Activated CD4-positive, alpha-beta T cell treated with anti-CD3 and anti-CD28 coated beads, Interleukin-2, Interleukin-6, amounts not matched to agents 100 ng/mL and 50 ng/mL, durations not matched to agents 16 hours and 8 hours (primary cell): ENCODE measurements at regions not wholly inside any gene's neighbourhood (a gene's known extent, or its start where the extent isn't known, plus 50 kb on each side); places are given as distances from the start of the nearest gene placed in this dataset.
A peak's percentile ranks its signal among the peaks of the same experiment; 100 is the strongest.
"Not testable (repeated sequence)": the region's sequence is repeated elsewhere in the genome, so short reads cannot be mapped to it uniquely, and the experiment has no call there.

Experiments used
- DNase-seq: peaks from one replicate; pipeline ENCODE4 v3.0.0-alpha.2; 2020

DNA sequence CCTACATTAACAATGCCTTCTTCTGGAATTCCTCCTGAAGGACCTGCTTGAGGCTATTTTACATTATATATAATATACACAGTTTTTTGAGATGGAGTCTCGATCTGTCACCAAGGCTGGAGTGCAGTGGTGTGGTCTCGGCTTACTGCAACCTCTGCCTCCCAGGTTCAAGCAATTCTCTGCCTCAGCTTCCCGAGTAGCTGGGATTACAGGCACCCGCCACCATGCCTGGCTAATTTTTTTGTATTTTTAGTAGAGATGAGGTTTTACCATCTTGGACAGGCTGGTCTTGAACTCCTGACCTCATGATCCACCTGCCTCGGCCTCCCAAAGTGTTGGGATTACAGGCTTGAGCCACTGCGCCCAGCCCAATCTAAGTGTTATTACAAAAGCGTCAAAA, 71.9 kb upstream of the PRR23C start:
- DNase-seq, result not testable (repeated sequence)

- DNase-seq, result no peak
These were observed 72.5 kb upstream of the PRR23C start for GRCh38 chr3:139117136-139117675.

- DNase-seq, result no peak
These were observed 73.4 kb upstream of the PRR23C start for GRCh38 chr3:139117883-139118760.

GRCh38 chr3:139118835-139119234, 74.1 kb upstream of the PRR23C start:
- DNase-seq, result no peak

- DNase-seq, result no peak
These were observed 74.8 kb upstream of the PRR23C start for GRCh38 chr3:139119331-139120025.

DNA sequence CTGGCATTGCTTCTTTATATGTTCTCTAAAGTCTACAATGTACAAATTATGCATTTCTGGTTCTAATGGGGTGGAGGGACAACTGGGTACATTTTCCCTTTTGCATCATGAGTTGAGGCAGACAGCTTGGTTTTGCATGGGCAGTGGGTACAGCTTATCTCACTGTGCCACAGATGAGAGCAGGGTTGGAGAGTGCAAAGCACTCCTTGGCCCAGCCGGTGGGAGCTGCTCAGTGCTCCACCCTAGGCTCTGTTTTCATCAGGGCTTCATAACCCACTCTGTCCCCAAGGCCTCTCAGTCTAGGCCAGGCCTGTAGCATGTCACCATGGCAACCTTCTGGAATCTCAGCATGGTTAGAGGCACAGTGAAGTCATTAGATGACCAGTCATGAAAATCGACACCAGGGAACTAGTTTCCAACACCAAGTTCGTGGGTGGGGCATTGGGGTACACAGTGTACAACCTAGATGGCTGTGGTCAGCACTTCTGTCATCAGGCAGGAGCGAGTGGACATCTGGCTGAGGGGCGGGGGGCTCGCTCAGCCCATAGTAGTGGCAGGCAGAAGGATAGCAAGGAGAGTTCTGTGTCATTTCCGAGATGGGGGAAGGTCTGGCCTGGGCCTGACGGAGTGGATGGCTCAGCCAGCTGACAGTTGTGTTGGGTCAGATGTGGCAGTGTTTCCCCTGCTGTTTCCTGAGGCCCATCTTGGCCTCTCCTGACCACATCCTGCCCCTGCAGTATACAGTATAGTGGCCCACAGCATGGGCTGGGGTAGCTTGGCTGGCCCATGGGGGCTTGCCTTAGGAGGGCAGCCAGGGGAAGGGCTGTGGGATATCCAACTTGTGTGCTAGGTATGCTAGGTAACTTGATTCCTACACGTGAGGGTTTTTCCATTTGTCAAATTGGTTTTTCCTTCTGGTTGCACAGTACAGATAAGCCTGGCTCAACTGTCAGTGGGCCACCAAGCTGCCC, 75.7 kb upstream of the PRR23C start:
- DNase-seq, result no peak

DNA sequence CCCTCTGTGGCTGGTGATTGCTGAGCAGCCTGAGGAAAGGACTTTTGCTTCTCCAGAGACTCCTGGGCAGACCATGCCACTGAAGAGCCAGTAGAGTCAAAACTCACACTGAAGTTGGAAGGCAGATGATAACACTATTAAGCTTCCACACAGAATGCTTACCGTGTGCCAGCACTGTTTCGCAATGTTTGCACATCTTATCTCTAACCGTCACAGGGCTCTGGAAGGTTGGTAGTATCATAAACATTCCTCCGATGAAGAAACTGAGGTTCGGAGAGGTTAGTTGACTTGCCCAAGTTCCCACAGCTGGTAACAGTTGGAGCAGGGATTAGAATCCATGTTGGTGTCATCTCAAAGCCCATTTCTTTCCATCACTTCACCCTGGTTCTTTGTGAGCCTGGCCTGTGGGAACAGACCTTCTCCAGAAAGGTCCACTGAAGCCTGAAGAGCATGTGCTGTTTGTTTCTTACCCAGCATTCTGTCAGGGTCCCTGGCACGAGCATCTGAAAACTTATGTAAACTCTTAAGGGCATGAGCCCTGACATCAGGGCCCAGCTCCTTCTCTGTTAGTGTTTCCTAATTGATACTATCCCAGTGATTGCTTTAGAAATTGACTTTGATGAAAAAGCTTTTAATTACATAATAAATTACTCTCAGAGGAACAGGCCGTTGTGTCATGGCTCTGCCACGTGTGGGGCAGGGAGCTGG, 77.0 kb upstream of the PRR23C start:
- DNase-seq, result no peak

DNA sequence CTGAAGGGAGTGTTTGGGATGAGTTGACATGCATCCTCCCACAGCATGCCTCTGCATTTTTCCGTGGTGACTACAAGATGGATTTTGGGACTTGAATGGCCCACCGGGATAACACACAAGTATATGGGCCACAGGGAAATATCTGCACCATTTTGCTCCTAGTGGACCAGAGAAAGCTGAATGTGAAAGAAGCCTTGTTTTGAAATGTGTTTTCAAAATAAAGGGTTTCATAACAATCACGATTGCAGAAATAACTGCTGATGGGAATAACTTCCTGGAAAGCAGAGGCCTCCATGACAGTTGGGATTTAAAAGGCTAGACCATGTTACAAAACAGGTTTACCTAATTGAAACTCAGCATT, 77.5 kb upstream of the PRR23C start:
- no peak for DNase-seq

- DNase-seq, result no peak
These were observed 77.9 kb upstream of the PRR23C start for GRCh38 chr3:139122612-139123011.

DNA sequence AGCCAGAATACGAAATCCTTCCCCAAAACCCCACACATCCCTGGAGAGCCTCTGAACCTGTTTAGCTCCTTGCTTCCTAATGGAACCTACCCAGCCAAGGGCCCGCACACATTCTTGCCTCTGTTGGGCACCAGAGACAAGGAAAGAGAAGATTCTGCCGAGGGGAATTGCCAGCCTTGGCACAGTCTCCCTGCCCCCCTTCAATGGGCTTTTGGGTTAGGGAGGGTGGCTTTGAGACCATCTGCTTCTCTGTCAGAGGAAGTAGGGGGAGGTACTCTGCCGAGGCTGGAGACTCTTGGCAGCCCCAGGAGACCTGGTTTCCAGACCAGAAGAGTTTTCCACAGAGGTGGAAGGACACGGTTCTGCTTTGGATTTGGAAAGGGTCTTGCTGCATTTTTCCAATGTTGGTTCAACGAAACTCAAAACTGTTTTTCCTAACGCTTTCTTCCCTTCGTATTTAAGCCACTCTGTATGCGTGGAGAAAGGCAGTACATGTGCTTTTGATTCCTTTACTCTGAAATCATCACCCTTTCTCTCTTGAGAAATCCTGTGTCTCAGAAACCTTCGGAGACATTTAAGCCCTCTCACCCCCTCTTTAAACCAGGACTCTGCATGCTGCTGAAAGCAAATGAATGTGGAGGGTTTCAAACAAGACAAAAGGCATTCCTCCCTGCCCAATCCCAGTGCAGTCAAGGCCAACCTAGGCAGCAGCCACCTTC, 78.8 kb upstream of the PRR23C start:
- DNase-seq, result no peak

DNA sequence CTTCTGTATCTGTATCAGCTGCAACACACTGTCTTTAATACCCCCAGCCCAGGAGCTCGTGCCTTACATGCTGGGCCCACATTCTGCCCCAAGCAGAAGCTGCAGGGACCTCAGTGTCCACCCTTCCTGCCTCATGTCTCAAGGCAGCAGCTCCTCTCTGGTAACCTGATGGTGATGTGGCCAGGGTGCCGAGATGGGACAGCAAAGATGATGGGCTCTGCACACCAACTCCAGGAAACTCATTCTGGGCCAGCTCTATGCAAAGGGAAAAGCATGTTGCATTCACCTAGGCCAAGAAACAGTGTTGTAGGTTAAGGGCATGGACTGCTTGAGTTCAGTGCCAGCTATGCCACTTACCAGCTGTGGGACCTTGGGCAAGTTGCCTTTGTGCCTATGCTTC, 79.5 kb upstream of the PRR23C start:
- DNase-seq, result no peak

DNA sequence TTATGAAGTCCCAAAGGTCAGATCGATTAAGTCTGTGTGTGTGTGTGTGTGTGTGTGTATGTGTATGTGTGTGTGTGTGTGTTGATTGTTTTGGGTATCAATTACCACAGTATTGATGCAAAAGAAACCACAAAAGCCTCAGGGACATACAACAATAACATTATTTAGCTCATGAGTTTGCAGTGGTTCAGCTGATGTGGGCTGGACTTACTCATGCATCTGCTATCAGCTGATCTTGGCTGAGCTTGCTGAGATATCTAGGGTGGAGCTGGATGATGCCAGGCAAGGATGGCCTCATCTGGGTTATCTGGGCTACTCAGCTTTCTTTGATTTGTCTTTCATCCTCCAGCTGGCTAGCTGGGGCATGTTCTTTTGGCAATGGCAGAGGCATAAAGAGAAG, 82.4 kb upstream of the PRR23C start:
- peak; percentile 13 for DNase-seq

DNA sequence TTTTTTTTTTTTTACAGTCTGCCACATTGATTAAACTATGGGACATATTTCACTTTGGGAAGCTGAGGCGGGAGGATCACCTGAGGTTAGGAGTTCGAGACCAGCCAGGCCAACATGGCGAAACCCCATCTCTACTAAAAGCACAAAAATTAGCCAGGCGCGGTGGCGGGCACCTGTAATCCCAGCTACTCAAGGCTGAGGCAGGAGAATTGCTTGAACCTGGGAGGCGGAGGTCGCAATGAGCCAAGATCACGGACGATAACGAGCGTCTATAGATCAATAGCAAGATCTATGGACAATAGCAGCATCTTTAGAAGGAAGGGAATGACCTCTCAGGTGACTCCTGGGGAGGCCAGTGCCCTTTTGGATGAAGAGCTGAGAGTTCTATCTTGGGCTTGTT, 82.9 kb upstream of the PRR23C start:
- DNase-seq, result not testable (repeated sequence)

DNA sequence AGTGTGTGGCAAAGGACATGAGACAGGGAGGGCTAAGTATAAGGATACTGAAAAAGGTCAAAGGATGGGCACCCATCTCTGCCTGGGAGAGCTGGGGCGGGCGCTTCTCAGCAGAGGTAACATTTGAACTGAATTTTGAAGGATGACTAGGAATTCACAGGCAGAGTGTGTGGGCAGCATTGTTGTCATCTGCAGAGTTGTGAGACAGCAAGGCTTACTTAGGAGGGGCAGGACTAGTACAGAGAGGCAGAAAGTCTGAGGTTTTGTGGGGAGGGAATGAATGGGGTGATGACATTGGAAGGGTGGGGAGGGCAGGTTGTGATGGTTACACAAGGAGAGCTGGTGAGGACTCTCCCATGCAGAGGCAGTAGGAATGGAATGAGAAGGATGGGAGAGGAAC, 84.1 kb upstream of the PRR23C start:
- no peak for DNase-seq

DNA sequence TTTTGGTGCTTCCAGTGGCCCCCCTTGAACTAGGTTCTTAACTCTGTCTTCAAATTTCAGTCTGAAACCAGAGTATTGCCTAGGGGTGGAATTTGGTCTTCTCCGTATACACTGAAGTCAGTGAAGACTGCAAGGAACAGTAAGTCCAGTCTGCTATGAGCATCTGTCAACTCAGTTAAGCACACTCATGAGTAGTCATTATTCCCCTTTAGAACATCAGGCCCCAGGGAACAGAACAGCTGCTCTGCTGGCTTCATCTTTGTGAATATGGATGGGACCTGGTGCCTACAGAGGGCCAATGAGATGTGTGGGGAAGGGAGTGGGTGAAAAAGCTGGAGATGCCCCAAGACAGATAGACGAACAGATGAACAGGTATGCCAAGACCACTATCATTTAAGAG, 85.2 kb upstream of the PRR23C start:
- DNase-seq, result no peak

DNA sequence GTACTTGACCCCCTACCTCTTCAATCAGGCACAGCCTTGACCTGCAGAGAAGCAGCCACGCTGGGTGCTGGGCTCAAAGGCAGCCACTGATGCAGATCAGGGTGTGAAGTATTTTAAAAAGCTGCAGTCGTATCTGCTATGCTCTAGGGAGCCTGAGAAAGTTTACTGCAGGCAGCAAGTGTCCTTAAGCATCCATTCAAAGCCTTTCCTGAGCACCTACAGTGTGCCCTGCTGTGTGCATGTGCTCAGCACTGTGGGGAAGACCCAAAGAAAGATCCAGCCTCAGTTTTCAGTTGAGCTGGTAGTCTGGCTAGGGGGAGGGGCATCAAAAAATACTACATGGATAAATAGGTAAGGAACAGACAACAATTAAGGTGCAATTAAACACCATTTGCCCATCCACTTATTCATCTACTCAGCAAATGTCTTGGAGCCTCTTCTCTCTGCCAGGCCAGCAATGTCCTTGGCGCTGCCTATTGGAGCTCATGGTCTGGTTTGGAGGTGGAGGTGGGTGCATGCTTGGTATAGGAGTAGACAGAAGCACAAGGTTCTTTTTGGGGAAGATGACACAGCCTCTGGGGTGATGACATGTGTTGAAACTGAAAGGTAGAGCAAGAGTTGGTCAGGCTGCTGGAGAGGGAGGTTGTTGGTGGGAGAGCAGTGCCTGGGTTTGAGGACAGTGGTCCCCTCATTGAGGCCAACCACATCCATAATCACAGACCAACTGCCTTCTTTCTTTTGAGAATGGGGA, 85.9 kb upstream of the PRR23C start:
- no peak for DNase-seq

GRCh38 chr3:139131951-139132350, 87.3 kb upstream of the PRR23C start:
- no peak for DNase-seq

DNA sequence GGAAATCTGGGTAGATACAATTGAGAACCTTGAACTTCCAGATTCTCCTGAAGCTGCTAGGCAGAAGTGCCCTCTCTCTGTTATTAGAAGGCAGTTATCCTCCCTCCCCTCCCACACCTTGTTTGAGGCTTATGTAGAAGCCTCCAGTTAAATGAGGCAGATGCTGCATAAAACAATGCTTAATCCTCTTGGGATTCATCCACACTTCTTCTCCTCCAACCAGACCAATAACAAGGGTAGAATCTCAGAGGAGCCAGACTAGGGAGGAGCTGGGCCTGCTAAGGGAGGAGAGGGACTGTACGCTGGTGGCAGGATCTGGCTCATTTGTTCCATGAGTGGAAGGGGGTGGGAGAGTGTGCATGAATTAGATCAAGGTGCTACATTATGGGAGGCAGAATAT, 88.3 kb upstream of the PRR23C start:
- no peak for DNase-seq

GRCh38 chr3:139134678-139135372, 90.1 kb upstream of the PRR23C start:
- no peak for DNase-seq

DNA sequence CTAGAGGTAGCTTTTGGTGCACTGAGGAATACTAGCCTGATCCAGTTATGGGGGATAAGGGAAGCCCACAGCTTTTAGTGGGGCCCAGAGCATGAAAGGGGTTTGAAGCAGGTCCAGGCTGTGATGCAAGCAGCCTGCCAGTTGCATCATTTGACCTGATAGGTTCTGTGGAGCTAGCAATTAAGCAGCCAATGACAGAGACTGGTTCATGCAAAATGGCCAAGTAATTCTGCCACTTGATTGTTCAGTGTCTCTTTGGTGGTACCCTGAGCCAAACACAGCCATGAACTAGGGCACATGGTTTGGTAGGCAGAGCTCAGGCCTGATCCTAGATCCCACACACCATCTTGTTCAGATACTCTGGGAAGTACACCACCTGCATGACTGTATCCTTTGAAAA, 91.0 kb upstream of the PRR23C start:
- DNase-seq, result no peak
